ENCODE measurements at regions not wholly inside any gene's neighbourhood (a gene's known extent, or its start where the extent isn't known, plus 50 kb on each side); places are given as distances from the start of the nearest gene placed in this dataset.

DNA sequence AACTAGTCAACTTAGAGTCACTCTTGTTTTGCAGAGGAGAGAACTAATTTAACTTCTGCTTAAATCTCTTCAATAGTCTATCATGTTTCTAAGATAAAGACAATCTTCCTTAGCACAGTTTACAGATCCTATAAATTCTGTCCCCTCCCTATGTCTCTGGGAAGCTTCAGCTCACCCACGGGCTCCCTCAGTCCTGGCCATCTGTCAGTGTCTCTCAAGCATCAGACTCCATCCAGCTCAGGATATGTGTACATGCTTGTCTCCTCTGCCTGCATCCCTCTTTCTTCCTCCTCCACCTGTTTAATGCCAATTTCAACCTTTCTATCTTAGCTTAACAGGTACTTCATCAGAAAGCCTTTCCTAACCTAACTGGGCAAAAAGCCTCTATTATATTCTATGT lies 177.1 kb upstream of the PTER start:
- TF ChIP-seq, protein P1, sequence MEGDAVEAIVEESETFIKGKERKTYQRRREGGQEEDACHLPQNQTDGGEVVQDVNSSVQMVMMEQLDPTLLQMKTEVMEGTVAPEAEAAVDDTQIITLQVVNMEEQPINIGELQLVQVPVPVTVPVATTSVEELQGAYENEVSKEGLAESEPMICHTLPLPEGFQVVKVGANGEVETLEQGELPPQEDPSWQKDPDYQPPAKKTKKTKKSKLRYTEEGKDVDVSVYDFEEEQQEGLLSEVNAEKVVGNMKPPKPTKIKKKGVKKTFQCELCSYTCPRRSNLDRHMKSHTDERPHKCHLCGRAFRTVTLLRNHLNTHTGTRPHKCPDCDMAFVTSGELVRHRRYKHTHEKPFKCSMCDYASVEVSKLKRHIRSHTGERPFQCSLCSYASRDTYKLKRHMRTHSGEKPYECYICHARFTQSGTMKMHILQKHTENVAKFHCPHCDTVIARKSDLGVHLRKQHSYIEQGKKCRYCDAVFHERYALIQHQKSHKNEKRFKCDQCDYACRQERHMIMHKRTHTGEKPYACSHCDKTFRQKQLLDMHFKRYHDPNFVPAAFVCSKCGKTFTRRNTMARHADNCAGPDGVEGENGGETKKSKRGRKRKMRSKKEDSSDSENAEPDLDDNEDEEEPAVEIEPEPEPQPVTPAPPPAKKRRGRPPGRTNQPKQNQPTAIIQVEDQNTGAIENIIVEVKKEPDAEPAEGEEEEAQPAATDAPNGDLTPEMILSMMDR (conservative IDR thresholded peaks at IDR 0.05): no peak
- no peak for TF ChIP-seq ZFX (IDR thresholded peaks at IDR 0.05)
